SKM-1 (cell line): ENCODE measurements at regions not wholly inside any gene's neighbourhood (a gene's known extent, or its start where the extent isn't known, plus 50 kb on each side); places are given as distances from the start of the nearest gene placed in this dataset.
"Not testable (repeated sequence)": the region's sequence is repeated elsewhere in the genome, so short reads cannot be mapped to it uniquely, and the experiment has no call there.

Experiments
- DNase-seq: peaks from one replicate; lab custom pipeline; 2025; ENCODE audit not compliant: unreplicated experiment; lab: John Stamatoyannopoulos, UW

- DNase-seq: no peak
Observed at GRCh38 chr5:152688561-152689249, 283.6 kb upstream of the NMUR2 start.

GRCh38 chr5:152689250-152689711 is 284.2 kb upstream of the NMUR2 start:
- no peak for DNase-seq

- DNase-seq: no peak
Observed at GRCh38 chr5:152694231-152694630, 289.2 kb upstream of the NMUR2 start.

GRCh38 chr5:152701305-152701949 is 296.3 kb upstream of the NMUR2 start:
- no peak for DNase-seq

GRCh38 chr5:152704286-152704685 is 299.2 kb upstream of the NMUR2 start:
- DNase-seq: no peak

GRCh38 chr5:152711801-152712388 is 306.8 kb upstream of the NMUR2 start:
- no peak for DNase-seq

- DNase-seq: no peak
Observed at GRCh38 chr5:152717393-152717792, 312.3 kb upstream of the NMUR2 start.

- DNase-seq: no peak
Observed at GRCh38 chr5:152723482-152723881, 318.4 kb upstream of the NMUR2 start.

GRCh38 chr5:152730176-152730575 is 325.1 kb upstream of the NMUR2 start:
- DNase-seq: no peak

GRCh38 chr5:152736906-152737305 is 331.8 kb upstream of the NMUR2 start:
- DNase-seq: no peak

- DNase-seq: no peak
Observed at GRCh38 chr5:152739916-152740315, 334.8 kb upstream of the NMUR2 start.

- not testable (repeated sequence) for DNase-seq
Observed at GRCh38 chr5:152741126-152741525, 336.0 kb upstream of the NMUR2 start.

GRCh38 chr5:152787709-152788217 is 382.7 kb upstream of the NMUR2 start:
- DNase-seq: not testable (repeated sequence)

GRCh38 chr5:152801886-152802285 is 396.8 kb upstream of the NMUR2 start:
- DNase-seq: no peak

- no peak for DNase-seq
Observed at GRCh38 chr5:152804179-152804578, 399.1 kb upstream of the NMUR2 start.

- no peak for DNase-seq
Observed at GRCh38 chr5:152811988-152812387, 406.9 kb upstream of the NMUR2 start.

GRCh38 chr5:152813526-152813925 is 408.4 kb upstream of the NMUR2 start:
- no peak for DNase-seq

- no peak for DNase-seq
Observed at GRCh38 chr5:152819891-152820290, 414.8 kb upstream of the NMUR2 start.

- DNase-seq: no peak
Observed at GRCh38 chr5:152824316-152824715, 419.2 kb upstream of the NMUR2 start.

- DNase-seq: no peak
Observed at GRCh38 chr5:152838241-152838786, 433.2 kb upstream of the NMUR2 start.

GRCh38 chr5:152844713-152845112 is 439.6 kb upstream of the NMUR2 start:
- DNase-seq: no peak

GRCh38 chr5:152853361-152853760 is 448.3 kb upstream of the NMUR2 start:
- no peak for DNase-seq
